IMR-90 (cell line): ENCODE measurements at regions not wholly inside any gene's neighbourhood (a gene's known extent, or its start where the extent isn't known, plus 50 kb on each side); places are given as distances from the start of the nearest gene placed in this dataset.

Experiments used
- ATAC-seq: fragments of 200-7000 bp; cut with Tn5 transposase; 2 replicates; pipeline ENCODE4 v1.9.1; 2020; ENCODE audit warnings: low read depth, mild to moderate bottlenecking, moderate library complexity
- BruUV-seq: library from RNA; stranded (reverse); fragments of 400-500 nt; replicated peaks from 2 replicates; lab custom pipeline; 2021; lab: Mats Ljungman, UMichigan
- CTCF ChIA-PET: fragments of 300-600 bp; formaldehyde crosslinking; extraction: SDS; loops from one replicate; lab custom pipeline; 2021; ENCODE audit warnings: antibody characterized with exemption; lab: Yijun Ruan, JAX
- POLR2A ChIA-PET: fragments of 300-600 bp; sonication (Branson Sonifier 250); formaldehyde crosslinking; loops from one replicate; lab custom pipeline; 2022; ENCODE audit warnings: antibody characterized with exemption; ENCODE audit not compliant: unreplicated experiment; lab: Charles Lee
- DNase-seq: peaks from one replicate; pipeline ENCODE4 v3.0.0; 2013
- H2AFZ ChIP-seq: replicated peaks from 2 replicates; pipeline ENCODE3; 2013; ENCODE audit warnings: low read length, mild to moderate bottlenecking; ENCODE audit not compliant: poor library complexity
- H2AK5ac ChIP-seq: 2 replicates; pipeline ENCODE4 v1.6.1; 2013; ENCODE audit warnings: low read depth, low read length, inconsistent platforms
- H2AK9ac ChIP-seq: replicated peaks from 2 replicates; pipeline ENCODE3; 2013; ENCODE audit warnings: mild to moderate bottlenecking, low read depth, low read length, moderate library complexity; ENCODE audit not compliant: poor library complexity
- H2BK120ac ChIP-seq: 2 replicates; pipeline ENCODE4 v1.6.1; 2013; ENCODE audit warnings: low read depth, low read length, inconsistent platforms
- H2BK15ac ChIP-seq: 3 replicates; pipeline ENCODE4 v1.6.1; 2013; ENCODE audit warnings: low read depth, low read length, inconsistent platforms
- H2BK20ac ChIP-seq: 2 replicates; pipeline ENCODE4 v1.6.1; 2013; ENCODE audit warnings: low read depth, mild to moderate bottlenecking, inconsistent platforms, low read length, moderate library complexity
- H2BK5ac ChIP-seq: 2 replicates; pipeline ENCODE4 v1.6.1; 2013; ENCODE audit warnings: mild to moderate bottlenecking, low read depth, low read length, inconsistent platforms; ENCODE audit not compliant: poor library complexity, severe bottlenecking
- H3K14ac ChIP-seq: replicated peaks from 2 replicates; pipeline ENCODE4 v1.6.1; 2013; ENCODE audit warnings: low read depth, low read length, inconsistent platforms
- H3K18ac ChIP-seq: 2 replicates; pipeline ENCODE4 v1.6.1; 2013; ENCODE audit warnings: low read depth, low read length, control low read depth
- H3K23ac ChIP-seq: 2 replicates; pipeline ENCODE4 v1.6.1; 2013; ENCODE audit warnings: low read depth, low read length, inconsistent platforms
- H3K27ac ChIP-seq: 2 replicates; pipeline ENCODE4 v1.5.1; 2013; ENCODE audit warnings: mild to moderate bottlenecking, control low read depth, low read length; ENCODE audit not compliant: insufficient read depth
- H3K27me3 ChIP-seq: 2 replicates; pipeline ENCODE4 v1.6.1; 2013; ENCODE audit warnings: low read length; ENCODE audit not compliant: control insufficient read depth, insufficient read depth
- H3K36me3 ChIP-seq: 2 replicates; pipeline ENCODE4 v1.6.1; 2013; ENCODE audit warnings: low read length, mixed read lengths; ENCODE audit not compliant: control insufficient read depth, insufficient read depth
- H3K4ac ChIP-seq: 2 replicates; pipeline ENCODE4 v1.6.1; 2013; ENCODE audit warnings: low read depth, low read length, inconsistent platforms
- H3K4me1 ChIP-seq: 2 replicates; pipeline ENCODE4 v1.6.1; 2013; ENCODE audit warnings: low read length, mixed read lengths; ENCODE audit not compliant: control insufficient read depth, insufficient read depth
- H3K4me2 ChIP-seq: 2 replicates; pipeline ENCODE4 v1.6.1; 2013; ENCODE audit warnings: low read depth, mild to moderate bottlenecking, control low read depth, low read length, moderate library complexity
- H3K4me3 ChIP-seq: 2 replicates; pipeline ENCODE4 v1.5.1; 2013; ENCODE audit warnings: low read depth, mild to moderate bottlenecking, control low read depth, low read length, moderate library complexity; ENCODE audit not compliant: insufficient read depth
- H3K56ac ChIP-seq: 2 replicates; pipeline ENCODE4 v1.6.1; 2013; ENCODE audit warnings: low read length, inconsistent platforms; ENCODE audit not compliant: insufficient read depth; ENCODE audit errors: extremely low read depth
- H3K79me1 ChIP-seq, 2 experiments: 2 replicates each; pipeline ENCODE4 v1.6.1; 2013; ENCODE audit warnings: low read length in 2 of 2, inconsistent platforms in 1 of 2, low read depth in 1 of 2
- H3K9ac ChIP-seq: 2 replicates; pipeline ENCODE4 v1.6.1; 2013; ENCODE audit warnings: low read depth, low read length, control low read depth
- H3K9me1 ChIP-seq: 2 replicates; pipeline ENCODE4 v1.6.1; 2013; ENCODE audit warnings: low read length, inconsistent platforms; ENCODE audit not compliant: insufficient read depth
- H3K9me3 ChIP-seq: 2 replicates; pipeline ENCODE4 v1.6.1; 2013; ENCODE audit warnings: low read length; ENCODE audit not compliant: control insufficient read depth, insufficient read depth
- H4K20me1 ChIP-seq: 2 replicates; pipeline ENCODE4 v1.6.1; 2013; ENCODE audit warnings: low read length, inconsistent platforms; ENCODE audit not compliant: insufficient read depth
- H4K5ac ChIP-seq: 2 replicates; pipeline ENCODE4 v1.6.1; 2013; ENCODE audit warnings: mild to moderate bottlenecking, low read depth, low read length, control low read depth
- H4K8ac ChIP-seq, 2 experiments: 2 replicates each; pipeline ENCODE4 v1.6.1; 2013; ENCODE audit warnings: low read depth in 2 of 2, low read length in 2 of 2, control low read depth in 1 of 2, inconsistent platforms in 1 of 2
- H4K91ac ChIP-seq: 2 replicates; pipeline ENCODE4 v1.6.1; 2013; ENCODE audit warnings: low read depth, low read length, inconsistent platforms; ENCODE audit not compliant: insufficient read depth
- CEBPB ChIP-seq: IDR thresholded peaks from 2 replicates; pipeline ENCODE4 v1.6.1; 2012; ENCODE audit warnings: low read depth, low read length, improper control_type of control experiment
- ELK1 ChIP-seq: fragments of 150-350 bp; IDR thresholded peaks from 2 replicates; pipeline ENCODE4 v1.6.1; 2016; ENCODE audit warnings: low read depth, mild to moderate bottlenecking, low read length, moderate library complexity, borderline replicate concordance
- FOS ChIP-seq: fragments of 150-350 bp; IDR thresholded peaks from 2 replicates; pipeline ENCODE4 v1.6.1; 2016; ENCODE audit warnings: low read depth, low read length
- MAFK ChIP-seq: IDR thresholded peaks from 2 replicates; pipeline ENCODE4 v1.6.1; 2012; ENCODE audit warnings: low read depth, low read length, improper control_type of control experiment
- MAZ ChIP-seq: IDR thresholded peaks from 2 replicates; pipeline ENCODE4 v1.6.1; 2012; ENCODE audit warnings: low read depth, mild to moderate bottlenecking, low read length, improper control_type of control experiment, moderate library complexity, borderline replicate concordance
- POLR2A ChIP-seq: IDR thresholded peaks from 2 replicates; pipeline ENCODE4 v1.6.1; 2012; ENCODE audit warnings: mild to moderate bottlenecking, low read depth, low read length
- WGBS, 2 experiments: methylation state at CpG; one replicate each; pipeline versions ENCODE4 v1.1.5 to v1.1.7; 2013; ENCODE audit warnings: missing lambda C conversion rate in 2 of 2; ENCODE audit not compliant: insufficient read length in 1 of 2; ENCODE audit errors: extremely low coverage in 2 of 2; 5-methylcytosine and 5-hydroxymethylcytosine counted together
- dilution Hi-C: fragments of 300-500 bp; cut with HindIII; formaldehyde crosslinking; loops from one replicate; pipeline ENCODE4 v1.14.3; 2018; ENCODE audit warnings: low sequenced_read_pairs; ENCODE audit not compliant: unreplicated experiment
- in situ Hi-C: fragments of 300-500 bp; cut with MboI; formaldehyde crosslinking; loops from 3 replicates; pipeline ENCODE4 v1.14.3; 2019; ENCODE audit warnings: low sequenced_read_pairs, inconsistent platforms, mixed read lengths
- intact Hi-C: fragments of 100-400 bp; cut with micrococcal nuclease; formaldehyde crosslinking; loops from 2 replicates; pipeline ENCODE4 v1.10.0; 2022

DNA sequence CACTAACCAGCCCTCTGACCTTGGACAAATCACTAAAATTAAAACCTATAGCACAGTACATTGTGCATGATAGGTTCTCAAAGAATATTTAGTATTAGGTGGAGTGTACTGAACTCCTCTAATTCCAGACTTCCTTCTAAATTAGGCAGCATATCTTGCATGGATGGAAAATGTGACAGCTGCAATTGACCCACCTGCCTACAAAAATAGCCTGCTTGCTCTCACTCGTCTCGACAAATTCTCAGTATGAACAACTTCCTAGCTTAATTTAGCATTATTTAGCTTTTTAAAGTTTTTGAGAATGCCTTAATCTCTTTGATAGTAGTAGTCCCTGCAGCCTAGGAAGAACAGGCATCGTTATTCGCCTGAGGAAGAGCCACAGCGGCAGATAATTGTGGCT, 482.0 kb downstream of the PIK3C3 start:
- BruUV-seq: no TSS peak
- in situ Hi-C loops: no loop called here

More for the DNA sequence above, 482.0 kb downstream of the PIK3C3 start:
- no peak overlapping the region for H3K27ac ChIP-seq
- no peak overlapping the region for H4K8ac ChIP-seq
- no peaks in the 10 kb centered on the region for H3K27me3 ChIP-seq
- H3K4me2 ChIP-seq: no peak overlapping the region
- ATAC-seq (no peak), DNase-seq (no peak)
- 50% methylated on average over 2 of the region's 5 CpGs; no CpG with 5 or more reads in 1 of the 2 experiments for WGBS, 2 experiments
- no peak overlapping the region for H2BK120ac ChIP-seq
- no peak overlapping the region for H4K5ac ChIP-seq
- H2BK15ac ChIP-seq: no peak overlapping the region
- TF ChIP-seq MAZ: no peak
- no peak for TF ChIP-seq POLR2A
- TF ChIP-seq ELK1: no peak
- TF ChIP-seq FOS: no peak
- TF ChIP-seq CEBPB: no peak
- TF ChIP-seq MAFK: no peak
- H4K20me1 ChIP-seq: no peaks in the 10 kb centered on the region
- no peak overlapping the region for H3K23ac ChIP-seq
- H3K4me3 ChIP-seq: no peak overlapping the region
- H3K9me3 ChIP-seq: peaks cover 2% of the 10 kb centered on the region; the same call in 1 of the 2 replicates
- no peak overlapping the region for H2AK9ac ChIP-seq
- no peak overlapping the region for H2AFZ ChIP-seq
- no peak overlapping the region for H2AK5ac ChIP-seq
- H3K4me1 ChIP-seq: no peaks in the 10 kb centered on the region
- dilution Hi-C loops: no loop called here
- H3K36me3 ChIP-seq: no peaks in the 10 kb centered on the region
- no peak overlapping the region for H3K4ac ChIP-seq
- H3K18ac ChIP-seq: no peak overlapping the region
- H3K79me1 ChIP-seq: no peaks in the 10 kb centered on the region
- no peak overlapping the region for H4K91ac ChIP-seq
- no peak overlapping the region for H2BK20ac ChIP-seq
- ChIA-PET CTCF (no interaction called here), POLR2A (no interaction called here)
- H2BK5ac ChIP-seq: no peak overlapping the region
- H3K9ac ChIP-seq: no peak overlapping the region
- no peak overlapping the region for H3K14ac ChIP-seq
- H3K56ac ChIP-seq: no peak overlapping the region
- no peaks in the 10 kb centered on the region for H3K9me1 ChIP-seq
- intact Hi-C loops: no loop called here
